SK-N-DZ (cell line): ENCODE measurements at regions not wholly inside any gene's neighbourhood (a gene's known extent, or its start where the extent isn't known, plus 50 kb on each side); places are given as distances from the start of the nearest gene placed in this dataset.
"Not testable (repeated sequence)": the region's sequence is repeated elsewhere in the genome, so short reads cannot be mapped to it uniquely, and the experiment has no call there.

Source experiments
- DNase-seq: peaks from one replicate; pipeline ENCODE4 v3.0.0-alpha.2; 2015; ENCODE audit warnings: low spot score

DNA sequence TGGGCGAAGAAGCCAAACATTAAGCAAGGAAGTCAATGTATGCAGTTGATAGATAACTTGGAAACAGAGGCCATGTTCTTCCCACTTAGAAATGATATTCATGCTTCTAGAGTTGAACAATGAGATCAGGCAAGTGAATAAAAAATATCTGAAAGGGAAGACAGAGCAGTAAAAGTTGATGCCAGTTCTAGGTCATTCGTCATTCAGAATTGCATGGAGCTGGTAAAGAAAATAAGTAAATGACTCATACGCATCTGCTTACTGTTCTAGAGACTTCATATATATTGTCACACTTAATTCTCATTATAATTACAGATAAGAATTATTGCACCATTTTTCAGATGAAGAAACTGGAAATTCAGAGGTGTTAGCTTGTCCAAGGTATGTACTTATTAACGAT is 158.9 kb upstream of the FERD3L start:
- DNase-seq: no peak

DNA sequence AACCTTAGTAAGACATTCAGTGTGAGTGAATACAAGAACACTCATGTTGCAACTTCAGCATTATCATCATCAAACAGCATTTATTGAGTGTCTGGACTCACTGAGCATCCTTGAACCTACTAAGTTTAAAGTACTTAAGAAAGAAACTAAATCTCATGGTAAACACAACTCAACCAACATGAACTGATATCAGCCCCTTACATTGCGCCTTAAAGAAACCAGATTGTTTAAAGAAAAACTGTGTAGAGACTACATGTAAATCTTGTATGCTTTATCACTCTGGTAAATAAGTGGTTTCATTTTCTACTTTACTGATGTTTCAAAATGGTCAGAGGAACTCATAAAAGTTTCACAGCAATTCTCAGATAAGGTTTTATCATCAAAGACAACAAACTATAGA is 157.5 kb upstream of the FERD3L start:
- DNase-seq: no peak

DNA sequence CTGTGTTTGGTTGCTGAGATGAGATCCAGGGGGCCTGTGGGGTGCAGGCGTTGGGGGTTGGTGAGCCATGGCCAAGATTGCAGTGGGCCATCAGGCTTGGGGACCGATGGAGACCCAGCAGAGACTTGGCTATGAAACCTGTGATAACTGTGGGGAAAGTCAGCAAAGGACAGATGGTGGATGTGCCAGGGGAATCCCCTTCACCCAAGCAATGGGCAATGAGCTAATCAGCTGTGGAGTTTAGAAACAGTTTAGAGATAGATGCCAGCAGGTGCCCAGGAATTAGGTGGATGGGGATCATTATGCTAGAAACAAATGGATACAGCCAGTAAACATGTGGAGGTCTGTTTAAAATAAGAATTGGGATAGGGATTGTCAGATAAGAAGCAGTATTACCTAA is 151.4 kb upstream of the FERD3L start:
- no peak for DNase-seq

DNA sequence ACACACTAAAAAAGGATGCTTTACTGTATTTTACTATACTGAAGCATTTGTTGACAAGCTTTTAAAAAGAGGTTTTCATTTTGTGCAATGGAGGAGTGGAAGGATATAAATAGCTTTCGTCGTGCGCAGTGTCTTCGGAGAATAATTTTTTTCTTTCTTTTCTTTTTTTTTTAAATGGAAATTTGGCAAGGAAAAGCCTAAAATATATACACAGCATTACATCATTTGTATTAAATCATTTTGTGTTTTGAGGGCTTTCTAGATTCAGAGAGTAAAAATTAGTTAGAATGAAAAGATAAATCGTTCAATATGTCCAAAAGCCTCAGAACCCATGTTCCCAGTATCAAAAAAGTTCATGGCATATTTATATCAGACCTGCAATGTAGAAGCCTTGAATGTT is 150.2 kb upstream of the FERD3L start:
- no peak for DNase-seq

DNA sequence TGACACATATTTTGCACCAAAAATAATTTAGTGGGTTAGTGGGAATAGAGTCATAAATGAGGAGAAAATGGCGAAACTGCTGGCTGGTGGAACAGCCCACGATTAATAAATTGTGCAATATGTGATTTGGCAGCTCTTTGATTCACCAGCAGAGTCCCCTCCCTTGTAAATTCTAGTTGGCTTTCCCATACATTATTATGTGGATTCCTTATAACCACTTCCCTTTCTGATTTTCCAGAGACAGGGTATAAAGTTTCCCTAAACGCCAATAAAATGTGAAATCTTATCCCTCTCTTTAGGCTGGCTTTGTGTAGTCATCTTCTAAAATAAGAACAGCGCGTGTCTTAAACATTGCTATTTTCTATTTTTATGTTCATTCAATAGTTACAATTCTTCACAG is 149.4 kb upstream of the FERD3L start:
- no peak for DNase-seq

DNA sequence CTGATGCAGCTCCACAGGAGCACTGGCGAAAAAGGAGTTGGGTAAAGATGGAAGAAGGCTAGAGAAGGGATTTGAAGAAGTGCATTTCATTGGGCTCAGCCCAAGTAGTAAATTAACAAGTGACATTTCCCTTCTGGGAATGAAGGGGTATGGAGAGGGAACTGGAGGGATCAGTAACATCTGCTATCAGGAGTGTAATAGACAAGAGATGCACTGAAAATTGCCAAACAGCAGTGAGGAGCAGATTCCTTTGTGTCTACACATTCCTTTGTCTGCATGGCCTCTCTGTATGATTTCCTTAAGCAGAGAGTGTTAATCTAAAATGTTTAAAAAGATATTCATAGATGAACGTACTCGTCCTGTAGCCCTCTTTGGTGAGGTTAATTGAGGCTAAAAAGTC is 148.2 kb upstream of the FERD3L start:
- DNase-seq: no peak

DNA sequence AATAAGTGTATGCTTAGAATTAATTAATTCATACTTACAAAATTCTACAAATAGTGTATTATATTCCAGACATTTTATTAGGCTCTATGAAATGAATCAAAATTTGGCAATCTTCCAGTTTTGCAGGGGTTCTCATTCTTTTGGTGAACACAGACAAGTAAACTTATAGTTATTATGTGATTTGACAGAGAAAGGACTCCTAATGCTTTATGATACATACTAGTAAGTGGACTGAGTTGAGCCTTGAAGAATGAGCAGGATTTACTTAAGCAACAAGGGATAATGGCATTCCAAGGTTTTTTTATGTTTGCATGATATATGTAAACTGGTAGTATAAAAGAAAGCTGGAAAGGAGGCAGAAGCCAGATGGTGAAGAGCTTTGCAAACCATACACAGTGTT is 145.7 kb upstream of the FERD3L start:
- DNase-seq: no peak

DNA sequence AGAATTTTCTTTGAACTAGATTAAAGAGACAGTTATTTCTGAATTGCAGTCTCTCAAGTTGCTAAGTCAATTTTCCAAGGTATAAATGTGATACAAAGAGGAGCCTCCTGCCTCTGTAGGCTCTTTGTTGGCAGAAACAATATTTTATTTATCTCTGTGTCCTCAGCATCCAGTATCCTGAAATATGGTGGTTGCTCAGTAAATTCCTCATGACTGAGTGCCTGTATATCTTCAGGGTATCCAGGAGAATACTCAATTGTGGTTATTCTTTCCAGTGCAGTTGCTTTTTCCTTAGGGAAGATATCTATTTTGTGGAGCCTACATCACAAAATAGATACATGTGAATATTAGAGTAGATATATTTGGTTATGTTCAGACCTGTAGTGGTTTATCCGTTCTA is 144.8 kb upstream of the FERD3L start:
- DNase-seq: no peak

DNA sequence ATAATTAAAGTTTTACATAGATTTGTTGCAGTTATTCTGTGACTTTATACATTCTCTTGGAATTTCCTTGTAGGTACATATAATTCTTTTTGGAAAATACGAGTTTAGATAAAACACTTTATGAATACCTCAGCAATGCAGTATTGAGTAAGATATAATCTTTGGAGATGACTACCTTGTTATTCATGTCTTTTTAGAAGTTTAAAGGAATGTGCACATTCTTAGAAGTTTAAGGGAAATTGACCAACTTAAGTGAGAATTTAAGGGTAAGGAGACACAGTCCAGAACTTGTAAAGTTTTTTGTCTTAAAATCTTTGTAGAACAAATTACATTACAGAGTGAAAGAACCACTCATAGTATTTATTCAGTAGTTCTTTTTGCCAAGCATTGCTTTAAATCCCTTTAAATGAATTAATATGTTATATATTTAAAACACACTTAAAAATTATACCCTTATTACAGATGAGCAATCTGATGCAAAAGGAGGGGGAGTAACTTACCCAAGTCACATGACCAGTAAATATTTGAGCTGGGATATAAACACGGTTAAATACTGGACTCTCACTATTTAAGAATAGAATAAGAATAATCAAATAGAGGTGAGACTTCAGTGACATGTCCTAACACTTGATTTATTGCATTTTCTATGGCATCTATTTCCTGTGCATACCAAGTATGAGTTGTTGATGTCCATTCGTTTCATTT is 139.5 kb upstream of the FERD3L start:
- no peak for DNase-seq

DNA sequence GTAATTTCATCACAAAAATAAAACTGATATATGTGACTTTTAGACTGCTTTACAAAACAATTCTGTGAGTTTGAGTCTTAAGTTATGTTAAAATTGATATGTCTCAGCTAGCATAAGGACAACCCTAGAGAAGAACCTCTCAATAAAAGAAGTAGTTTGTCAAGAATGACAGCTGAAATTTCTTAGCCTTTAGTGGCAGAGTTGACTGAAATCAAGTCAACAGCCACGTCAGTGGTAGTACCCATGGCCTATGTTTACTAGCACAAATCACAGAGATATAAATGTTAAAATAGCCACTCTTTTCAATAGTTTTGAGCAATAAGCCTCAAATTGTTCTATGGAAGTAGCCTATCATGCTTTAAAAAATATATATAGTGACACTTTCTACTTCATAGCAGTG is 138.9 kb upstream of the FERD3L start:
- DNase-seq: no peak

DNA sequence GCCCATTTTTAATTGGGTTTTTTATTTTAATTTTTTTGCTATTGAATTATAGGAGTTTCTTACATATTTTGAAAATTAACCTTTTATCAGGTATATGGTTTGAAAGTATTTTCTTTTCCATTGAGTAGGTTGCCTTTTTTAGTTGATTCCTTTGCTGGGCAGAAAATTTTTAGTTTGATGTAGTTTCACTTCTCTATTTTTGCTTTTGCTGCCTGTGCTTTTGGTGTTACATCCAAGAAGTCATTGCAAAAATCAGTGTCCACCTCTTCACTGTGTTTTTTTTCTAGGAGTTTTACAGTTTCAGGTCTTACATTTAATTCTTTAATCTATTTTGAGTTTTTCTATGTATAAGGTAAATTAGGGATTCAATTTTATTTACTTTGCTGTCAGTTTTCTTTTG is 129.8 kb upstream of the FERD3L start:
- no peak for DNase-seq

DNA sequence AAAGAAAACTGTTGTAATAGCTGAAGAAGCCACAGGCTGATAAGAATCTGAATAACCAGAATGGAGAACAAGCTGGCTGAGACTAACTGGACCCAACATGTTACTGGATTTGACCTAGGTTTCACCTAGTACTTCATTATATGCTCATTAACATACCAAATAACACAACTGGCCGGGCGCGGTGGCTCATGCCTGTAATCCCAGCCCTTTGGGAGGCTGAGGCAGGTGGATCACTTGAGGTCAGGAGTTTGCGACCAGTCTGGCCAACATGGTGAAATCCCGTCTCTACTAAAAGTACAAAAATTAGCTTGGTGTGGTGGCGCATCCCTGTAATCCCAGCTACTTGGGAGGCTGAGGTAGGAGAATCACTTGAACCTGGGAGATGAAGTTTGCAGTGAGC is 127.1 kb upstream of the FERD3L start:
- not testable (repeated sequence) for DNase-seq

DNA sequence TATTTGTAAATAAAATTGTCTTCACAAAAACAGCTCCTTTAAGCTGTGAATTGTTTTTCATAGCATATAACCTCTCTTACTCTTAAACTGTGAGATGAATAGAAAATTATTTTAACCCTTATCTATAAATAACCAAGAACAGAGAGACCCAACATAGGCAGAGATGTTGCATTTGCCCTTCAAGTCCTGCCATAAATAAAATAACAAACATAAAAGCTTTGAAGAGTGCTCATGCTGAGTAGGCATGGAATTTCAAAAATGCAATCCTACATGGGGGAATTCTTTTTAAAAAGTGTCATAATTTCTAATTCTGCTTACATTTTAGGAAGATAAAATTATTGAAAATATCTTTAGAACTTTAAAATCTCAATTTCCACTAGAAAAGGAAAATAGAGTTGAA is 124.1 kb upstream of the FERD3L start:
- DNase-seq: no peak

DNA sequence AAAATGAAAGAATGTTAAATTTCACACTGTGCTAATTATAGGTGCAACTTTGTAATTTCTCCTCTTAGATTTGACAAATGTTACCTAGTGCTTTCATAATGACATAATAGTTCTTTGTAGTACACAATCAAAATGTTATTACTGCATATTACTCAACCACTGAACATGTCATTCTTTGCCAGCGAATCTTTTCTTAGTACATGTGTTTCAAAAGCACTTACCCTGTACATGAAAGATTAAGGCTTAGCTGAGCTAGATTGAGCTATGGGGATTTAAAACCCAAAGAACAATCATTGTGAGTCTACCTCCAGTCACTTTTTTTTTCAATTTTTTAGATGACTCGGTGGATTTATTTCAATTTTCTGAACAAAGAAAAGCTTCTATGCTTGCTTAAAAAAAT is 123.5 kb upstream of the FERD3L start:
- DNase-seq: no peak

DNA sequence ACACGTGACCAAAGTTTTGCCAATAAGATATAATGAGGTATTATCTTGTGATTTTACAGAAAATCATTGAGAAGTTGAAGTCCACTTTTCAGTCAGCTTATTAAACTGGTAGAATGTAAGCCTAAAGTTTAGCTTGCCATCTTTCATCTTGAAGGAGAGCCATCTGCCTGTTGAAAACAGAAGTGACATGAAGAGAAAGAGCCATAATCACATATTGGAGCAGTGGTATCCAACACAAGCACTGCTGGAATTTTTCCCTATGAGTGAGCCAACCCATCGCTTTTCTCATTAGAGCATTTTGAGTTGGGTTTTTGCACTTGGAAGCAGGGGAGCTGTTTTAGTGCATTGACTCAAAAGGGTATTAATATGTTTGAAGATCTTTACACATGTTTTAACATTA is 117.6 kb upstream of the FERD3L start:
- no peak for DNase-seq

DNA sequence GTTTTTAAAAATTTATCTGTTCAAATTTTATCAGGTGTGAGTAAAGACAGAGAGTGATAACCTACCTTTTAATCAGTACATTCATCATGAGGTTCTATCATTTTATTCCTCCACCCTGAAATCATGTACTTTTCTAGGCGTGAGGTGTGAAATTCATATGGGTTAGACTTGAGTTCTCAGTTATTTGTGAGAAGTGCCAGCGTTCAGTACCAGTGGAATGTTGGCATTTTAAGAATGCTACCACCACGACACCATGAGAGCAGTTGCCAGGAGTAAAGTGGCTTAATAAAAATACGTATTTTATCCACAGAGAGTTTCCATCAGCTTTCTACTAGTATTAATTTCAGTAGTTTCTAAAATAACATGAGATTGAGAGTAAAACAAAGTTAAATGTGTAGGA is 104.1 kb upstream of the FERD3L start:
- no peak for DNase-seq

DNA sequence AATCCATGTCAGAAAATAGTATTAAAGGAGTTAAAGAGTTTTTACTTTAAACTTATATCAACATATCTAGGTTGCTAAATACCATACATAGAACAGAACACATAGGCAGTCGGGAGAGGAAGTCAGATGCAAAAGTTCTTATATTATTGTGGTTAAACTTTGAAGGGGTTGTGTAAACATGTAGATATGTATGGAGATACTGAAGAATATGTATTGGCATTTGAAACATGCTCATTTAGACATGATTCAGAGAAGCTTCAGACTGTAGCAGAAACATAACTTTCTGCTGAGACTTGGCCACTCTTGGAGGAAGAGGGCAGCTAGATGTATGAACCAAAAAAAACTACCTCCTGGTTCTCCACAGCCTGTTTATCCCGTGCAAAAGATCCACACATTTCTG is 103.5 kb upstream of the FERD3L start:
- no peak for DNase-seq

DNA sequence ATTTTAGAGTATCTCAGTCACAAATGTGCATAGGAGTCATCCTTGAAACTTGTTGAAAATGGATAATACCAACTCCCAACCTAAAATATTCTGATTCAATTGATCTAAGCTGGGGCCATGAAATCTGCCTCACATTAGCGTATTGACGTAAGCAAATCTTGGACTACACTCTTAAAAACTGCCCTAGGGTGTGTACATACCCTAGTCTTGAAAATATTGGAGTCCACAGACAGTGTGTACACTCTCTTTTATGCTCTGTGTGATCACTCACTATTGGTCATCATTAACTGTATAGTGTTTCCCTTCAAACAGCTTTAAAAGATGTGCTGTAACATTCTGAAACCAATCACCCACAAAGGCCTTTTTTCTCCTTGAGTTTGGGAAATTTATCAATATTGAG is 102.9 kb upstream of the FERD3L start:
- DNase-seq: no peak

DNA sequence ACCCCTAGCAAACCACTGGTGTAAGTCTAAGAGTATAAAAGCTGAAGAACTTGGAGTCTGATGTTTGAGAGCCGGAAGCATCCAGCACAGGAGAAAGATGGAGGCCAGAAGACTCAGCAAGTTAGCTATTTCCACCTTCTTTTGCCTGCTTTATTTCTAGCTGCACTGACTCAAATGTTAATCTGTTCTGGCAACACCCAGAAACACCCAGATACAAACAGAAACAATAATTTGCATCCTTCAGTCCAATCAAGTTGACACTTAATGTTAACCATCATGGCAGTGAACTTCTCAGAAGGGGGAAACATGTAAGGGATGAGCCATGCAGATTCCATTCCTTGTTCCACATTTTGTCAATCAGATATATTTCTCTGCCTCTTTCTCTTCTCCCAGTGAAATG is 101.8 kb upstream of the FERD3L start:
- DNase-seq: no peak

DNA sequence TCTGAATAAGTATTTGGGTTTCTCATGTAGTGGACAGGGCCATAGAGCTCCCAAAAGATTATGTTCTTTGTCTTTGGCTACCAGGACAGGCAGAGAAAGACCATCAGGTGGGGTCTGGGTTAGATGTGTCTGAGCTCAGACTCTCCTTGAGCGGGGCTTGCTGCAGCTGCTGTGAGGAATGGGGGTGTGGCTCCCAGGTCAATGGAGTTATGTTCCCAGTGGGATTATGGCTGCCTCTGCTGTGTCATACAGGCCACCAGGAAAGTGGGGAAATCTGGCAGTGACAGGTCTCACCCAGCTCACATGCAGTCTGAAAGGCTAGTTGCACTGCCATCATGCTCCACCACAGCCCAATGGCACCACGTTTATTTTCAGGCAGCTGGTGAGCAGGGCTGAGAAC is 97.0 kb upstream of the FERD3L start:
- DNase-seq: no peak

DNA sequence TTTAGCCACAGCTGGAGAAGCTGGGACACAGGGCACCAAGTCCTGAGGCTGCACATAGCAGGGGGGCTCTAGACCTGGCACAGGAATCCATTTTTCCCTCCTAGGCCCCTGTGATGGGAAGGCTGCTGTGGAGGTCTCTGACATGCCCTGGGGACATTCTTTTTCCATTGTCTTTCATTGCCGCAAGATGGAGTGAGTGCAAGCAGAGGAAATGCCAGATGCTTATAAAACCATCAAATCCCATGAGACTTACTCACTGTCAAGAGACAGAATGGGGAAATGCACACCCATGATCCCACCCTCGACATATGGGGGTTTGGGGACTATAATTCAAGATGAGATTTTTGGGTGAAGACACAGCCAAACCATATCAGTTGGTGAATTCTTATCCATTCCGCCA is 94.7 kb upstream of the FERD3L start:
- DNase-seq: no peak

DNA sequence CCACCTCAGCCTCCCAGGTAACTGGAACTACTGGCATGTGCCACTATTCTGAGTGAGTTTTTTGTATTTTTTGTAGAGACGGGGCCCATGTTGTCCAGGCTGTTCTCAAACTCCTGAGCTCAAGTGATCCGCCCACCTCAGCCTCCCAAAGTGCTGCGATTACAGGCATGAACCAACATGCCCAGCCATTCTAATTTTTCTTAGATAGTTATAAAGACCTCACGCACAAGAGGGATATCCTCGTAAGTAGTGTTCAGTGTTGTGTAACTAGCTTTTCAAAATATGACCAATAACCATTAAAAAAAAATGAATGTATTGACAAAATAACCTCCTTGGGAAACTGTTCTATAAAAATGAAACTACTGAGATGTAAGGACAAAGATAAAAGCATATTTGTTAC is 90.5 kb upstream of the FERD3L start:
- DNase-seq: no peak

DNA sequence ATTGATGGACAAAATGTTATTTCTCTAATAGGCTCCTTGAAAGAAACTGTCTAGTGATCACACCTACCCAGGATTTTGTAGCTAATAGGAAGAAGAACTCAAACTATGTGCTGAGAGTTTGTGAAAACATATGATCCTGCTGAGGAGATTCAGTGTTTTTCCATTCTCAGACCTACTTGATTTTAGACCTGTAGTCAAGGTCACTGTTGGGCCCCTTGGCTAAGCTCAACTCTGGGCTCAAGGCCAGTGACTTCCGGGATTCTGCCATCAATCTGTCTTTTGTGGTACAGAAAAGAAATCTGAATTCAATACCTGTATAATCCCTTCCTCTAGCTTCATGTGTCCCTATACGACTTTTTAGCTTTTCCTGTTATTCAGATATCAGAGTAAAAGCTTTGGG is 79.7 kb upstream of the FERD3L start:
- DNase-seq: no peak

DNA sequence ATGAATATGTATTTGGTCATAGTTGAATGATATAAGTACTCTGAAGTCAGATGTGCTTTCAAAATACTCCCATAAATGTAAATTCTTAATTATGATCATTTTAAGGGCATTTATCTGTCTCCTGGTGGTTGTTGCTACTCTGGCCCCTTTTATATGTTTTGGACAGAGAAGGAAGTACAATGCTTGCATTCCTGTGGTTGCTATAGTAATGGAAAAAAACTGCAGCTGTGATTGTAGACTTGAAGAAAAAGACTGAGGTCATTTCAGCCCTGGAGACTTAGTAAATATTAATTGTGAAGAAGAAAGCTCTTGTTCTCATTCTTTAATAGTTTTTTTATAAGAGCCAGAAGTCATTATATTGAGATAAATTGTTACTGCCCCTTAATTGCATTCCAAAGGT is 70.2 kb upstream of the FERD3L start:
- DNase-seq: no peak
